Effector CD8-positive, alpha-beta T cell (primary cell): ENCODE measurements at regions not wholly inside any gene's neighbourhood (a gene's known extent, or its start where the extent isn't known, plus 50 kb on each side); places are given as distances from the start of the nearest gene placed in this dataset.

ENCODE experiments used
- DNase-seq: peaks from one replicate; lab custom pipeline; 2025; lab: John Stamatoyannopoulos, UW

GRCh38 chr2:240298117-240298790 lies 137.2 kb upstream of the GPC1 start:
- no peak for DNase-seq

- DNase-seq: no peak
Measured at GRCh38 chr2:240298803-240299709, 136.4 kb upstream of the GPC1 start.

- no peak for DNase-seq
Measured at GRCh38 chr2:240299710-240300068, 135.8 kb upstream of the GPC1 start.

- no peak for DNase-seq
Measured at GRCh38 chr2:240300261-240300821, 135.1 kb upstream of the GPC1 start.

GRCh38 chr2:240300840-240301239 lies 134.6 kb upstream of the GPC1 start:
- DNase-seq: no peak

- no peak for DNase-seq
Measured at GRCh38 chr2:240301256-240301795, 134.1 kb upstream of the GPC1 start.

GRCh38 chr2:240302041-240302440 lies 133.4 kb upstream of the GPC1 start:
- DNase-seq: no peak

- no peak for DNase-seq
Measured at GRCh38 chr2:240302933-240303595, 132.4 kb upstream of the GPC1 start.

GRCh38 chr2:240303896-240304745 lies 131.3 kb upstream of the GPC1 start:
- DNase-seq: no peak

- DNase-seq: no peak
Measured at GRCh38 chr2:240304746-240305161, 130.7 kb upstream of the GPC1 start.

GRCh38 chr2:240305369-240305962 lies 130.0 kb upstream of the GPC1 start:
- DNase-seq: no peak

GRCh38 chr2:240306185-240306584 lies 129.3 kb upstream of the GPC1 start:
- DNase-seq: no peak

GRCh38 chr2:240308111-240308651 lies 127.3 kb upstream of the GPC1 start:
- DNase-seq: no peak

GRCh38 chr2:240309214-240309613 lies 126.2 kb upstream of the GPC1 start:
- DNase-seq: no peak

- DNase-seq: no peak
Measured at GRCh38 chr2:240310201-240310600, 125.3 kb upstream of the GPC1 start.

- no peak for DNase-seq
Measured at GRCh38 chr2:240310645-240311044, 124.8 kb upstream of the GPC1 start.

GRCh38 chr2:240311821-240312220 lies 123.6 kb upstream of the GPC1 start:
- no peak for DNase-seq

GRCh38 chr2:240319221-240319854 lies 116.1 kb upstream of the GPC1 start:
- DNase-seq: no peak

- no peak for DNase-seq
Measured at GRCh38 chr2:240319855-240320203, 115.6 kb upstream of the GPC1 start.
